Activated T-cell treated with anti-CD3 and anti-CD28 coated beads, Interleukin-2, amount 50 U/mL, for 72 hours (primary cell): ENCODE measurements at regions not wholly inside any gene's neighbourhood (a gene's known extent, or its start where the extent isn't known, plus 50 kb on each side); places are given as distances from the start of the nearest gene placed in this dataset.
A peak's percentile ranks its signal among the peaks of the same experiment; 100 is the strongest.

Source experiments
- ATAC-seq, 2 donors: fragments of 150-1000 bp; cut with Tn5 transposase; replicated peaks in 1 of 2; 2 replicates each; pipeline ENCODE4 v1.10.0; 2021; ENCODE audit warnings: moderate library complexity in 2 of 2, mild to moderate bottlenecking in 1 of 2
- DNase-seq, 2 donors: peaks; one replicate each; pipeline ENCODE4 v3.0.0; 2021 to 2022; ENCODE audit warnings: mixed read lengths in 1 of 2
- H3K27ac Mint-ChIP-seq: one replicate; pipeline ENCODE4 v1.8.0; 2022; ENCODE audit warnings: mild to moderate bottlenecking, moderate library complexity, mixed read lengths
- H3K27me3 Mint-ChIP-seq: one replicate; pipeline ENCODE4 v1.8.0; 2022; ENCODE audit warnings: low read depth, mixed read lengths
- H3K36me3 Mint-ChIP-seq, 2 donors: one replicate each; pipeline ENCODE4 v1.8.0; 2022; ENCODE audit warnings: mixed read lengths in 2 of 2, mild to moderate bottlenecking in 1 of 2; ENCODE audit not compliant: insufficient read depth in 2 of 2
- H3K4me1 Mint-ChIP-seq: one replicate; pipeline ENCODE4 v1.8.0; 2022; ENCODE audit warnings: low read depth, mixed read lengths
- H3K4me3 Mint-ChIP-seq, 2 donors: one replicate each; pipeline ENCODE4 v1.8.0; 2022; ENCODE audit warnings: mild to moderate bottlenecking in 2 of 2, mixed read lengths in 2 of 2, moderate library complexity in 2 of 2
- H3K9me3 Mint-ChIP-seq, 2 donors: one replicate each; pipeline ENCODE4 v1.8.0; 2022; ENCODE audit warnings: mixed read lengths in 2 of 2

GRCh38 chr15:39304931-39305728, 275.7 kb upstream of the THBS1 start:
- ATAC-seq, result no peak
- Mint-ChIP-seq H3K9me3 (no peaks in the 10 kb centered on the region), H3K4me1 (no peaks in the 10 kb centered on the region), H3K36me3 (no peaks in the 10 kb centered on the region), H3K4me3 (no peak overlapping the region), H3K27ac (no peak overlapping the region), H3K27me3 (peaks cover 9% of the 10 kb centered on the region)
- DNase-seq, result no peak

GRCh38 chr15:39310633-39311032, 270.2 kb upstream of the THBS1 start:
- Mint-ChIP-seq H3K9me3 (no peaks in the 10 kb centered on the region), H3K4me3 (no peak overlapping the region), H3K36me3 (no peaks in the 10 kb centered on the region), H3K4me1 (no peaks in the 10 kb centered on the region), H3K27me3 (no peaks in the 10 kb centered on the region), H3K27ac (no peak overlapping the region)
- no peak for ATAC-seq
- DNase-seq, result no peak

- Mint-ChIP-seq H3K4me3 (no peak overlapping the region), H3K36me3 (no peaks in the 10 kb centered on the region), H3K27me3 (no peaks in the 10 kb centered on the region), H3K9me3 (no peaks in the 10 kb centered on the region), H3K4me1 (no peaks in the 10 kb centered on the region), H3K27ac (no peak overlapping the region)
- peak in 1 of 2 donors; percentile 6 for DNase-seq
- peak in 1 of 2 donors; percentile 68 for ATAC-seq
Measured at GRCh38 chr15:39312984-39313383, 267.9 kb upstream of the THBS1 start.

- no peak overlapping the region for H3K27ac Mint-ChIP-seq
- H3K36me3 Mint-ChIP-seq, result no peaks in the 10 kb centered on the region
- ATAC-seq, result no peak
Measured at GRCh38 chr15:39313467-39313866, 267.4 kb upstream of the THBS1 start.

GRCh38 chr15:39313881-39314280, 267.0 kb upstream of the THBS1 start:
- Mint-ChIP-seq H3K4me1 (no peaks in the 10 kb centered on the region), H3K9me3 (no peaks in the 10 kb centered on the region), H3K27ac (no peak overlapping the region), H3K36me3 (no peaks in the 10 kb centered on the region), H3K27me3 (no peaks in the 10 kb centered on the region), H3K4me3 (no peak overlapping the region)
- ATAC-seq, result no peak
- no peak for DNase-seq

More at GRCh38 chr15:39313467-39313866, 267.4 kb upstream of the THBS1 start:
- H3K27me3 Mint-ChIP-seq, result no peaks in the 10 kb centered on the region
- no peaks in the 10 kb centered on the region for H3K4me1 Mint-ChIP-seq
- no peaks in the 10 kb centered on the region for H3K9me3 Mint-ChIP-seq
- DNase-seq, result no peak
- no peak overlapping the region for H3K4me3 Mint-ChIP-seq

GRCh38 chr15:39315206-39315850, 265.6 kb upstream of the THBS1 start:
- Mint-ChIP-seq H3K27ac (no peak overlapping the region), H3K27me3 (no peaks in the 10 kb centered on the region), H3K36me3 (peaks cover 0 to 1% of the 10 kb centered on the region in 2 donors), H3K4me1 (no peaks in the 10 kb centered on the region), H3K4me3 (no peak overlapping the region), H3K9me3 (peaks cover 0 to 2% of the 10 kb centered on the region in 2 donors)
- DNase-seq (no peak), ATAC-seq (no peak)

- H3K4me3 Mint-ChIP-seq, result no peak overlapping the region
- no peaks in the 10 kb centered on the region for H3K27me3 Mint-ChIP-seq
- ATAC-seq, result no peak
- no peak overlapping the region for H3K27ac Mint-ChIP-seq
- H3K36me3 Mint-ChIP-seq, result peaks cover 0 to 3% of the 10 kb centered on the region in 2 donors
- no peaks in the 10 kb centered on the region for H3K4me1 Mint-ChIP-seq
- no peak for DNase-seq
- peaks cover 4 to 7% of the 10 kb centered on the region in 2 donors for H3K9me3 Mint-ChIP-seq
Measured at GRCh38 chr15:39317225-39317624, 263.7 kb upstream of the THBS1 start.

GRCh38 chr15:39318231-39318630, 262.6 kb upstream of the THBS1 start:
- no peak for DNase-seq
- Mint-ChIP-seq H3K36me3 (peaks cover 0 to 3% of the 10 kb centered on the region in 2 donors), H3K27ac (no peak overlapping the region)

GRCh38 chr15:39320355-39320754, 260.5 kb upstream of the THBS1 start:
- peaks cover 4 to 7% of the 10 kb centered on the region in 2 donors for H3K9me3 Mint-ChIP-seq
- H3K4me1 Mint-ChIP-seq, result no peaks in the 10 kb centered on the region
- peaks cover 0 to 3% of the 10 kb centered on the region in 2 donors for H3K36me3 Mint-ChIP-seq
- DNase-seq (no peak), ATAC-seq (no peak)
- no peak overlapping the region for H3K27ac Mint-ChIP-seq
- no peaks in the 10 kb centered on the region for H3K27me3 Mint-ChIP-seq
- no peak overlapping the region for H3K4me3 Mint-ChIP-seq

More at GRCh38 chr15:39318231-39318630, 262.6 kb upstream of the THBS1 start:
- no peak for ATAC-seq
- Mint-ChIP-seq H3K27me3 (no peaks in the 10 kb centered on the region), H3K4me1 (no peaks in the 10 kb centered on the region), H3K4me3 (no peak overlapping the region), H3K9me3 (peaks cover 4 to 7% of the 10 kb centered on the region in 2 donors)

- ATAC-seq (no peak), DNase-seq (no peak)
- no peaks in the 10 kb centered on the region for H3K4me1 Mint-ChIP-seq
- no peaks in the 10 kb centered on the region for H3K27me3 Mint-ChIP-seq
- H3K9me3 Mint-ChIP-seq, result peaks cover 4 to 7% of the 10 kb centered on the region in 2 donors
- no peak overlapping the region for H3K27ac Mint-ChIP-seq
- H3K36me3 Mint-ChIP-seq, result peaks cover 0 to 3% of the 10 kb centered on the region in 2 donors
- no peak overlapping the region for H3K4me3 Mint-ChIP-seq
Measured at GRCh38 chr15:39320886-39321285, 260.0 kb upstream of the THBS1 start.

- ATAC-seq (no peak), DNase-seq (no peak)
- Mint-ChIP-seq H3K27ac (no peak overlapping the region), H3K36me3 (peaks cover 0 to 3% of the 10 kb centered on the region in 2 donors), H3K4me3 (no peak overlapping the region), H3K4me1 (no peaks in the 10 kb centered on the region), H3K9me3 (peaks cover 4 to 7% of the 10 kb centered on the region in 2 donors), H3K27me3 (no peaks in the 10 kb centered on the region)
Measured at GRCh38 chr15:39321977-39322376, 258.9 kb upstream of the THBS1 start.

- no peaks in the 10 kb centered on the region for H3K4me1 Mint-ChIP-seq
- peaks cover 4 to 7% of the 10 kb centered on the region in 2 donors for H3K9me3 Mint-ChIP-seq
- no peaks in the 10 kb centered on the region for H3K27me3 Mint-ChIP-seq
- DNase-seq (no peak), ATAC-seq (no peak)
- H3K4me3 Mint-ChIP-seq, result no peak overlapping the region
- H3K27ac Mint-ChIP-seq, result no peak overlapping the region
- H3K36me3 Mint-ChIP-seq, result peaks cover 0 to 3% of the 10 kb centered on the region in 2 donors
Measured at GRCh38 chr15:39323157-39323556, 257.7 kb upstream of the THBS1 start.

GRCh38 chr15:39323706-39324105, 257.2 kb upstream of the THBS1 start:
- no peak for ATAC-seq
- H3K27ac Mint-ChIP-seq, result no peak overlapping the region
- H3K4me3 Mint-ChIP-seq, result no peak overlapping the region
- DNase-seq, result no peak
- no peaks in the 10 kb centered on the region for H3K4me1 Mint-ChIP-seq
- no peaks in the 10 kb centered on the region for H3K27me3 Mint-ChIP-seq
- H3K9me3 Mint-ChIP-seq, result peaks cover 4 to 7% of the 10 kb centered on the region in 2 donors
- H3K36me3 Mint-ChIP-seq, result peaks cover 0 to 3% of the 10 kb centered on the region in 2 donors
